ENCODE measurements at regions not wholly inside any gene's neighbourhood (a gene's known extent, or its start where the extent isn't known, plus 50 kb on each side); places are given as distances from the start of the nearest gene placed in this dataset.

- DNase-seq (ENCODE audit: low spot score), result no peak
- Histone ChIP-seq H3K27ac (no peak overlapping the region), H3K4me3 (no peak overlapping the region)
- TF ChIP-seq CTCF (IDR thresholded peaks at IDR 0.05), result no peak
Measured at GRCh38 chr5:93320920-93321445, 260.0 kb downstream of the NR2F1-AS1 start.

- Histone ChIP-seq H3K27ac (no peak overlapping the region), H3K4me3 (no peak overlapping the region)
- no peak for TF ChIP-seq CTCF (IDR thresholded peaks at IDR 0.05)
- no peak for DNase-seq (ENCODE audit: low spot score)
Measured at GRCh38 chr5:93313672-93314071, 267.3 kb downstream of the NR2F1-AS1 start.

GRCh38 chr5:93311881-93312280, 269.1 kb downstream of the NR2F1-AS1 start:
- no peak overlapping the region for H3K4me3 ChIP-seq
- H3K27ac ChIP-seq, result no peak overlapping the region
- no peak for DNase-seq (ENCODE audit: low spot score)
- no peak for TF ChIP-seq CTCF (IDR thresholded peaks at IDR 0.05)

- no peak for DNase-seq (ENCODE audit: low spot score)
- Histone ChIP-seq H3K27ac (no peak overlapping the region), H3K4me3 (no peak overlapping the region)
- no peak for TF ChIP-seq CTCF (IDR thresholded peaks at IDR 0.05)
Measured at GRCh38 chr5:93307557-93307956, 273.5 kb downstream of the NR2F1-AS1 start.

- no peak for DNase-seq (ENCODE audit: low spot score)
- H3K4me3 ChIP-seq, result no peak overlapping the region
- TF ChIP-seq CTCF (IDR thresholded peaks at IDR 0.05), result no peak
- H3K27ac ChIP-seq, result no peak overlapping the region
Measured at GRCh38 chr5:93305984-93306383, 275.0 kb downstream of the NR2F1-AS1 start.

- no peak for TF ChIP-seq CTCF (IDR thresholded peaks at IDR 0.05)
- H3K27ac ChIP-seq, result no peak overlapping the region
- DNase-seq (ENCODE audit: low spot score), result no peak
- H3K4me3 ChIP-seq, result no peak overlapping the region
Measured at GRCh38 chr5:93304456-93305250, 276.4 kb downstream of the NR2F1-AS1 start.

GRCh38 chr5:93303291-93303691, 277.7 kb downstream of the NR2F1-AS1 start:
- Histone ChIP-seq H3K4me3 (no peak overlapping the region), H3K27ac (no peak overlapping the region)
- no peak for TF ChIP-seq CTCF (IDR thresholded peaks at IDR 0.05)
- no peak for DNase-seq (ENCODE audit: low spot score)
